MM.1S (cell line): ENCODE measurements at regions not wholly inside any gene's neighbourhood (a gene's known extent, or its start where the extent isn't known, plus 50 kb on each side); places are given as distances from the start of the nearest gene placed in this dataset.

Experiments
- CTCF ChIP-seq: fragments of 300-600 bp; sonication (generic); IDR thresholded peaks from 2 replicates; pipeline ENCODE4 v1.5.1; 2016; ENCODE audit warnings: antibody characterized with exemption, low read length, mixed read lengths
- EZH2 ChIP-seq: fragments of 300-600 bp; sonication (generic); optimal IDR thresholded peaks from 2 replicates; pipeline ENCODE3; 2017; ENCODE audit warnings: low read depth, mild to moderate bottlenecking, antibody characterized with exemption, low read length, mixed read lengths
- EZH2phosphoT487 ChIP-seq: fragments of 300-600 bp; sonication (generic); IDR thresholded peaks from 2 replicates; pipeline ENCODE4 v1.6.1; 2018; ENCODE audit warnings: antibody characterized with exemption, low read length

- no peak for TF ChIP-seq CTCF
- no peak for TF ChIP-seq EZH2
- TF ChIP-seq EZH2phosphoT487, result no peak
These were observed 64.4 kb upstream of the HECTD2 start for GRCh38 chr10:91345716-91346115.
